Loucy (cell line): ENCODE measurements at regions not wholly inside any gene's neighbourhood (a gene's known extent, or its start where the extent isn't known, plus 50 kb on each side); places are given as distances from the start of the nearest gene placed in this dataset.

Experiments used
- EZH2phosphoT487 ChIP-seq: fragments of 200-600 bp; IDR thresholded peaks from 2 replicates; pipeline ENCODE4 v1.6.1; 2018; ENCODE audit warnings: antibody characterized with exemption, mild to moderate bottlenecking, moderate library complexity, borderline replicate concordance
- TF ChIP-seq, protein P1 (sequence below): fragments of 200-600 bp; sonication (generic); conservative IDR thresholded peaks from 2 replicates; pipeline ENCODE4 v1.5.1; 2014; ENCODE audit warnings: mild to moderate bottlenecking, antibody characterized with exemption, low read length

DNA sequence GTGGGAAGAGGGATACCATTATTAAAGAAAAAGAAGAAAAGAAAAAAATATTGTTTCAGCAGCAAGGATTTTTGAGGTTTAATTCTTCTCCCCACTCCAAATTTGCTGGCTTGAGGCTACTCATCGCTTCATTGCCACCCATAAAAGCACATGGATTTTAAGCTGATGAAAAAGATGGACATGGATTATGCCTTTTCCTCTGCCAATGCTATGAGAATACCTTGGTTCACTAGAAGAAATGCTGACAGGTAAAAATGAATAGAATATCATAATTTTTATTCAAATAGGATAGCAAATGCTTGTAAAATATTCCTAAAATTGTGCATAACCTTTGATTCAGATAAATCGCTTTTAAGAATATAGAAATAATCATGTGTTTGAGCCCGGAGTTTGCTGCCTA is 289.7 kb upstream of the DPYD start:
- TF ChIP-seq, protein P1, sequence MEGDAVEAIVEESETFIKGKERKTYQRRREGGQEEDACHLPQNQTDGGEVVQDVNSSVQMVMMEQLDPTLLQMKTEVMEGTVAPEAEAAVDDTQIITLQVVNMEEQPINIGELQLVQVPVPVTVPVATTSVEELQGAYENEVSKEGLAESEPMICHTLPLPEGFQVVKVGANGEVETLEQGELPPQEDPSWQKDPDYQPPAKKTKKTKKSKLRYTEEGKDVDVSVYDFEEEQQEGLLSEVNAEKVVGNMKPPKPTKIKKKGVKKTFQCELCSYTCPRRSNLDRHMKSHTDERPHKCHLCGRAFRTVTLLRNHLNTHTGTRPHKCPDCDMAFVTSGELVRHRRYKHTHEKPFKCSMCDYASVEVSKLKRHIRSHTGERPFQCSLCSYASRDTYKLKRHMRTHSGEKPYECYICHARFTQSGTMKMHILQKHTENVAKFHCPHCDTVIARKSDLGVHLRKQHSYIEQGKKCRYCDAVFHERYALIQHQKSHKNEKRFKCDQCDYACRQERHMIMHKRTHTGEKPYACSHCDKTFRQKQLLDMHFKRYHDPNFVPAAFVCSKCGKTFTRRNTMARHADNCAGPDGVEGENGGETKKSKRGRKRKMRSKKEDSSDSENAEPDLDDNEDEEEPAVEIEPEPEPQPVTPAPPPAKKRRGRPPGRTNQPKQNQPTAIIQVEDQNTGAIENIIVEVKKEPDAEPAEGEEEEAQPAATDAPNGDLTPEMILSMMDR = no peak
- TF ChIP-seq EZH2phosphoT487 = no peak
